LHCN-M2 (cell line): ENCODE measurements at regions not wholly inside any gene's neighbourhood (a gene's known extent, or its start where the extent isn't known, plus 50 kb on each side); places are given as distances from the start of the nearest gene placed in this dataset.

ENCODE experiments used
- DNase-seq: peaks from one replicate; pipeline ENCODE4 v3.0.0-alpha.2; 2012; ENCODE audit warnings: low read depth

DNA sequence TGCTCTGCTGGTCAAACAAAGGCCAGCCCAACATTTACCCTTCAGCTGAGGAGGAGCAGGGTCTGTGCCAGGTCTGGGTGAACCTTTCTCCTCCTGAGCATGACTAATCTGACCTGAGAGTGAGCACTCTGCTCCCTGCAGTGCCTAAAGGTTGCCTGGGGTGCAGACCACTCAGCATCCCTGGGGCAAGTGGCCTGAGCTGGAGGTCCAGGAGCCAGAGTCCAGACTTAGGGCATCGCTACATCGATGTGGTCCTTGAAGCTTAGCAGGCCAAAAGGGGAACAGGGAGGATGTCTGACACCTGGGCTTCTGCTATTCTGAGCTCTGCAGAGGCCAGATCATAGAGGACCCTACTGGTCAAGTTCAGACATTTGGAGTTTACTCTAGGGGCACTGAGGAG is 119.1 kb downstream of the FAM43A start:
- no peak for DNase-seq

DNA sequence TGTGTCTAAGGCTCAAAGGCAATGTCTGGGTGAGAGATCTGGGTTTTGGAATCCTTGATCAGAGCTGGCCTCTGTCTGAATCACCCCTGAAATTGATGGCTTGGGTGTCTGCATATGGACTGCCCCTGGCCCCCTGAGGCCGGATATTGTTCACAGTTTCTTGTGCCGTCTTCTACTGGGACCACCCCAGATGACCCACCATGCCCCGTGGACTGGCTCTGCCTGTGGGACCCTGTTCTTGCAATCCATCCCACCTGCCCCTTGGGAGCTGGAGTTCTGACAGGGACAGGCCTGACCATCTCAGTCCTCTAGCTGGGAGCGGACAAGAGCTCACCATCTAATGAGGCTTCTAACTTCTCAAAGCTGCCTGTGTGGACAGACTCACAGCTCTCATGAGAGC is 119.9 kb downstream of the FAM43A start:
- DNase-seq: no peak

- peak; percentile 22 for DNase-seq
Observed at GRCh38 chr3:194806991-194807630, 121.4 kb downstream of the FAM43A start.

DNA sequence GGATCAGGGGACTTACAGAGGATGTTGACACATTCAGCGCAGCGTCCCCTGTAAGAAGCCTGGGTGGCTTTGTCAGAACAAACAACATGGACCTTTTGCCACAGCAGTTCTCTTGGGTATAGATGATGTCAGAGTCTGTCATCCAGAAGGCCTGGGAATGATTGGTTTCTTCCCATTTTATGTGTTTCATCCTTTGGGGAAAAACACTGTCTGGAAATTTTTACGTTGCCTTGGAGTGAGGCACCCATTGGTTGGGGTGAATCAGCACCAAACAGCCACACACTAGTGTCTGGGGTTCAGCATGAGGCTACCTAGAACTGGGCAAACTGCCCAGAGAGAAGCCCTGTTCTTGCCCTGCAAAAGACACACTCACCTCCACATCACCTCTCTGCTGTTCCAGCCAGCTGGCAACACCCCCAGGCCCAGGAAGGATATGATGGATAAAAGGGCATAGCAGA is 123.0 kb downstream of the FAM43A start:
- DNase-seq: peak; percentile 3

GRCh38 chr3:194809382-194809781 is 123.7 kb downstream of the FAM43A start:
- DNase-seq: no peak

GRCh38 chr3:194810076-194810475 is 124.4 kb downstream of the FAM43A start:
- no peak for DNase-seq

- DNase-seq: no peak
Observed at GRCh38 chr3:194811118-194811517, 125.4 kb downstream of the FAM43A start.

GRCh38 chr3:194812176-194812575 is 126.5 kb downstream of the FAM43A start:
- no peak for DNase-seq

GRCh38 chr3:194814878-194815357 is 129.2 kb downstream of the FAM43A start:
- no peak for DNase-seq

GRCh38 chr3:194816748-194817591 is 131.3 kb downstream of the FAM43A start:
- DNase-seq: no peak

DNA sequence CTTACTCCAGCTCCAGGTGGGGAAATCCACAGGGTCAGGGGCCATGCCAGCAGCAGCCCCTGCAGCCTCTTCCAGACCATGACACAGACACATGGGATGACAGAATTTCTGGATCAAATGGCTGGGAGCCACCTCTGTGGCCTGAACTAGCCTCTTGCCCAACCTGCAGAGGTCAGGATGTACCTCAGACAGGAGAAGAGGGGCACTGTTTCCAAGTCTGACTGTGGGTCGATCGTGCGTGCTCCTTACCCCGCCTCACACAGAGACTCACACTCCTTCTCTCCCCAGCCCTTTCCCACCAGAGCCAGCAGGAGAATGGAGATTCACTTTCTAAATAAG is 131.9 kb downstream of the FAM43A start:
- DNase-seq: no peak

DNA sequence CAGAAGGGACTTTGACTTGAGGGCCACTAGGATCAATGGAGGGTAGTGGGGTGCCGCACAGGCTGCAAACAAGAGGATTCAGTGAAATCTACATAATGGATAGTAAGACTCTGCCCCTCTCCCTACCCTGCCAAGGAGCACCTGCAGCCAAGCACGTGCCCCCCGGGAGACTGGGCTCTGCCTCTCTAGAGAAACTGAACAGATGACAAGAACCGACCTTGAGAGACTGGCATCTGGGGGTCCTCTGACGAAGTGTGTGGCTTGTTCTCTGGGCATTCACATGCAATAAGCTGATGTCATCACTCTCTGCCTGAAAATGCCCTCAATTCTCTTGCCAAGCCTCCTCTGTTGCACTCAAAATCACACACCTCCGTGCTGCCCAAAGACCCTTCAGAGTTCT is 132.3 kb downstream of the FAM43A start:
- DNase-seq: no peak

- DNase-seq: no peak
Observed at GRCh38 chr3:194824100-194824499, 138.4 kb downstream of the FAM43A start.

DNA sequence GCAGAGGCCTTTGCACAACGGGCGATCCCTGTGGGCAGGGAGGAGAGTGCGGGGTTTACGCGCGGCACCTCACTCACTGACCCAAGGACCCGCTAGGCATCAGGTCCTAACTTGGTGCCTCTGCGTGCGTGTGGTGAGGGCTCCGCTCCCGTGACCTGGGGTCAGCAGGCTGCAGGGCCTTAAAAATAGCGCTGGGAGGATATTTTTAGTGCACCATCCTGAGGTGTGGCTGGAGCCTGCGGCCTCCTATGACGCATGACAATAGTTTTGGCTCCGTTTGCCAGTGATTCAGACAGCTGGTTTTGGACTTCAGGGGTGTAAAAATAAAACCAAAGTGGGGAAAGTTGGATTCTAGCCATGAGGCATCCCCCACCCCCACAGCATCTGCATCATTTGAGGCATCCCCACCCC is 139.0 kb downstream of the FAM43A start:
- DNase-seq: peak; percentile 42

DNA sequence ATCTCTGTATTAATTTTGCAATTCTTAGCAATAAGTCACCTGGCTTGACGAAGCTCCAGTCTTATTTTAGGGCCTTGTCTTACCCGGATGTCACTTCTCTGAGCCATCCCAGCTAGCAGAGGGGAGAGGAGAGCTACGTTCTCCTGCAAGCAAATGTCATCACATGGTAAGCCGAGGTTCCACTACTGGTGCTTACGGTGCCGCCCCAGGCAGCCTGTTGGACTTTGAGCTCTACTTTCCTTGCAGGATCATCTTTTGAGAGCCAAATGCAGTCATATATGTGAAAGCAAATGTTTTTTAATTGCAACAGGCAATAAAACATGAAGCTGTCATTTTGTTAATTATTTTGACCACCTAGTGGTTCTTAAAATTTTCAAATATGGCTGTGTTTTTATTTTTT is 140.9 kb downstream of the FAM43A start:
- no peak for DNase-seq

DNA sequence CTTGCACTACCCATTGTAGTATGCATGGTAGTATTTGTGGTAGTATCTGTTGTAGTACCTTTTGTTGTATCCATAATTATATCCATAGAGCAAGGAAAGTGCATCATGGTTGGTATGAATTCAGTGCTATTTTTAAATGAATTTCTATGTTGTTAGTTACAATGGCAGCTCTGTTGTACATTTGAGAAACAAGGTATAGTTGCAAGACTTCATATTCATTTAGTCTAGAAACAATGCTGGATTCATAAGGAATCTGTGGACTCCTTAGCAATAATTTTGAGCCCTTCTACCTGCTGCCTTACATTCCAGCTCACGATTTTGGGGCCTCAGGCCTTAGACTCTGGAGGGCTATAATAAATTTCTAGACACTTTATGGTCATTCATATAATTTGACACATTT is 141.8 kb downstream of the FAM43A start:
- no peak for DNase-seq

- DNase-seq: peak; percentile 13
Observed at GRCh38 chr3:194828116-194828515, 142.4 kb downstream of the FAM43A start.

- DNase-seq: no peak
Observed at GRCh38 chr3:194828926-194829325, 143.2 kb downstream of the FAM43A start.

DNA sequence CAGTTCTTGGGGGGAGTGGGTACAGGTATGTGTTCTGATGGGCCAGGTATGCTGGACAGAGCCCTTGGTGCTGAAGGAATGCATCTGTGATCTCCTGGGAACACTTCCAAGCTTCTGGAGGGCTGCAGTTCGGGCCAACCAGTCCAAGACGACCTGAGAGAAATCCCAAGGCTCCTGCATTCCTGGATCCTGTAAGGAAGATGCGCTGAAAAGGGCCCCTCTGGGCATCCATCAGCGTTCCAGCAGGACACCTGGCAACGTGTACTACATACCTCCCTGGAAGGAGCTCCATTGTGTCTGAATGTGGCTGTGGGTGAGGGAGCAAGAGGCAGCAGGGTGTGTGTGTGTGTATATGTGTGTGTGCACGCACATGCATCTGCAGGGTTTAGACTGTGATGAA is 144.7 kb downstream of the FAM43A start:
- DNase-seq: no peak

DNA sequence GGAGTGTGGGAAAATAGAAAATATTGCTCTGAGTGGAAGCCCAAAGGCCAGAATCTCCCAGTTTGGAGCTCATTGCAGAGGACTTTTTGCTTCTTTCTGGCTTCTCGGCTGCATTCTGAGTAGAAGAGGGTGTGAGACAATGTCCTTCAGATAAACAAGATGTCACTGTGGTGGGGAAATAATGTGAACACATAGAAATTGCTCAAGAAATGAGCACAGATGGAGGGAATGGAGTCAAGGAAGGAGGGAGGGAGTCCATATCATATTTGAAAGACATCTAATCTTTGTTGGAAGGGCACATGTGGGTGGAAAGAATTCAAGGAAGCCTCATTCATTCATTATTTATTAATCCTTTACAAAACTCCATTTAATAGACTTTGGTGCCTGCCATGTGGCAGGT is 145.3 kb downstream of the FAM43A start:
- no peak for DNase-seq

- no peak for DNase-seq
Observed at GRCh38 chr3:194832346-194833104, 146.8 kb downstream of the FAM43A start.
